ENCODE measurements at regions not wholly inside any gene's neighbourhood (a gene's known extent, or its start where the extent isn't known, plus 50 kb on each side); places are given as distances from the start of the nearest gene placed in this dataset.
A peak's percentile ranks its signal among the peaks of the same experiment; 100 is the strongest.

GRCh38 chr5:57717555-57717954, 234.9 kb upstream of the ACTBL2 start:
- no peaks in the 10 kb centered on the region for H4K20me1 ChIP-seq (ENCODE audit: control insufficient read depth, extremely low read depth, insufficient read depth, low read length)
- H2AFZ ChIP-seq (ENCODE audit: control insufficient read depth, low read length) = no peak overlapping the region
- no peak overlapping the region for H3K4me2 ChIP-seq (ENCODE audit: control insufficient read depth, extremely low read depth, insufficient read depth, low read depth, low read length)
- H3K36me3 ChIP-seq (ENCODE audit: control insufficient read depth in 2 of 2, extremely low read depth in 1 of 2, insufficient read depth in 2 of 2, low read length in 2 of 2) = no peaks in the 10 kb centered on the region
- peaks cover 5% of the 10 kb centered on the region for H3K4me1 ChIP-seq (ENCODE audit: control insufficient read depth, extremely low read depth, insufficient read depth, low read length)
- H3K9me3 ChIP-seq (ENCODE audit: control insufficient read depth, low read depth, low read length) = no peaks in the 10 kb centered on the region
- H3K27me3 ChIP-seq (ENCODE audit: control insufficient read depth, extremely low read depth, insufficient read depth, low read length) = no peaks in the 10 kb centered on the region
- H3K79me2 ChIP-seq (ENCODE audit: control insufficient read depth, insufficient read depth, low read length) = no peaks in the 10 kb centered on the region
- no peak overlapping the region for H3K9ac ChIP-seq (ENCODE audit: control insufficient read depth, extremely low read depth, insufficient read depth, low read length)
- dilution Hi-C loops (cut with MboI; ENCODE audit: extremely low pct_ligation_motif_present, low sequenced_read_pairs) = no loop called here
- no peaks in the 10 kb centered on the region for H3K9me1 ChIP-seq (ENCODE audit: control insufficient read depth, extremely low read depth, insufficient read depth, low read length)
- no peak for TF ChIP-seq EZH2 (IDR thresholded peaks at IDR 0.05; ENCODE audit: low read length)
- TF ChIP-seq, protein P1, sequence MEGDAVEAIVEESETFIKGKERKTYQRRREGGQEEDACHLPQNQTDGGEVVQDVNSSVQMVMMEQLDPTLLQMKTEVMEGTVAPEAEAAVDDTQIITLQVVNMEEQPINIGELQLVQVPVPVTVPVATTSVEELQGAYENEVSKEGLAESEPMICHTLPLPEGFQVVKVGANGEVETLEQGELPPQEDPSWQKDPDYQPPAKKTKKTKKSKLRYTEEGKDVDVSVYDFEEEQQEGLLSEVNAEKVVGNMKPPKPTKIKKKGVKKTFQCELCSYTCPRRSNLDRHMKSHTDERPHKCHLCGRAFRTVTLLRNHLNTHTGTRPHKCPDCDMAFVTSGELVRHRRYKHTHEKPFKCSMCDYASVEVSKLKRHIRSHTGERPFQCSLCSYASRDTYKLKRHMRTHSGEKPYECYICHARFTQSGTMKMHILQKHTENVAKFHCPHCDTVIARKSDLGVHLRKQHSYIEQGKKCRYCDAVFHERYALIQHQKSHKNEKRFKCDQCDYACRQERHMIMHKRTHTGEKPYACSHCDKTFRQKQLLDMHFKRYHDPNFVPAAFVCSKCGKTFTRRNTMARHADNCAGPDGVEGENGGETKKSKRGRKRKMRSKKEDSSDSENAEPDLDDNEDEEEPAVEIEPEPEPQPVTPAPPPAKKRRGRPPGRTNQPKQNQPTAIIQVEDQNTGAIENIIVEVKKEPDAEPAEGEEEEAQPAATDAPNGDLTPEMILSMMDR (optimal IDR thresholded peaks at IDR 0.05 in 1 of 3, IDR thresholded peaks at IDR 0.05 in 1 of 3, conservative IDR thresholded peaks at IDR 0.05 in 1 of 3; ENCODE audit: extremely low read depth in 1 of 3, insufficient read depth in 2 of 3, low read length in 3 of 3) = no peak
- no peak overlapping the region for H3K27ac ChIP-seq (ENCODE audit: control insufficient read depth, insufficient read depth, low read length)
- DNase-seq (ENCODE audit: low read depth, low spot score) (no peak), FAIRE-seq (no peak)
- H3K4me3 ChIP-seq (ENCODE audit: control insufficient read depth in 2 of 3, extremely low read depth in 1 of 3, insufficient read depth in 2 of 3, low read depth in 1 of 3, low read length in 3 of 3) = no peak overlapping the region

DNA sequence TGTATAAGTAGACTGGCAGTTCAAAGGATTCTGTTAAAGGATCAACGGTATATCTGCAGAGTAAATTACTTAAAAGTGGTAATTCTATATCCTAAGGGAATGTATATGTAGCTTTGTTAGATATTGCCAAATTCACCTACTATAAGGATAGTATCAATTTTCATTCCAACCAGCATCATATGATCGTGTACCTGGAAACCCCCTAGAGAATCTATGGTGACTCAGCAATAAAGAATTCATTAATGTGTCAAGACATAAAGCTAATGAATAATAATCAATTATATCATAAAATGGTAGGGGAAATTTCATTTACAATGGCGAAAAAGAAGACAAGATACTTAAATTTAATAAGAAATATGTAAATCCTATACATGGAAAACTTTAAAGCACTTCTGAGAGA, 234.1 kb upstream of the ACTBL2 start:
- H3K9me1 ChIP-seq (ENCODE audit: control insufficient read depth, extremely low read depth, insufficient read depth, low read length) = no peaks in the 10 kb centered on the region
- DNase-seq (ENCODE audit: low read depth, low spot score) (no peak), FAIRE-seq (no peak)
- H3K27me3 ChIP-seq (ENCODE audit: control insufficient read depth, extremely low read depth, insufficient read depth, low read length) = no peaks in the 10 kb centered on the region
- H3K4me1 ChIP-seq (ENCODE audit: control insufficient read depth, extremely low read depth, insufficient read depth, low read length) = peaks cover 5% of the 10 kb centered on the region
- no peak overlapping the region for H3K4me3 ChIP-seq (ENCODE audit: control insufficient read depth in 2 of 3, extremely low read depth in 1 of 3, insufficient read depth in 2 of 3, low read depth in 1 of 3, low read length in 3 of 3)
- no peaks in the 10 kb centered on the region for H3K36me3 ChIP-seq (ENCODE audit: control insufficient read depth in 2 of 2, extremely low read depth in 1 of 2, insufficient read depth in 2 of 2, low read length in 2 of 2)
- H2AFZ ChIP-seq (ENCODE audit: control insufficient read depth, low read length) = peak overlapping the region; percentile 30
- dilution Hi-C loops (cut with MboI; ENCODE audit: extremely low pct_ligation_motif_present, low sequenced_read_pairs) = no loop called here
- no peak overlapping the region for H3K27ac ChIP-seq (ENCODE audit: control insufficient read depth, insufficient read depth, low read length)
- no peak overlapping the region for H3K9ac ChIP-seq (ENCODE audit: control insufficient read depth, extremely low read depth, insufficient read depth, low read length)
- no peaks in the 10 kb centered on the region for H3K9me3 ChIP-seq (ENCODE audit: control insufficient read depth, low read depth, low read length)
- H3K4me2 ChIP-seq (ENCODE audit: control insufficient read depth, extremely low read depth, insufficient read depth, low read depth, low read length) = no peak overlapping the region
- TF ChIP-seq, protein P1 (optimal IDR thresholded peaks at IDR 0.05 in 1 of 3, IDR thresholded peaks at IDR 0.05 in 1 of 3, conservative IDR thresholded peaks at IDR 0.05 in 1 of 3; ENCODE audit: extremely low read depth in 1 of 3, insufficient read depth in 2 of 3, low read length in 3 of 3) = no peak
- no peak for TF ChIP-seq EZH2 (IDR thresholded peaks at IDR 0.05; ENCODE audit: low read length)
- H3K79me2 ChIP-seq (ENCODE audit: control insufficient read depth, insufficient read depth, low read length) = no peaks in the 10 kb centered on the region
- no peaks in the 10 kb centered on the region for H4K20me1 ChIP-seq (ENCODE audit: control insufficient read depth, extremely low read depth, insufficient read depth, low read length)
